NCI-H2227 treated with DMSO at 0.1 percent for 48 hours (cell line): ENCODE measurements at regions not wholly inside any gene's neighbourhood (a gene's known extent, or its start where the extent isn't known, plus 50 kb on each side); places are given as distances from the start of the nearest gene placed in this dataset.

Experiments
- DNase-seq: peaks from one replicate; lab custom pipeline; 2025; lab: John Stamatoyannopoulos, UW

- no peak for DNase-seq
Measured at GRCh38 chr3:43180027-43180426, 74.1 kb upstream of the POMGNT2 start.

GRCh38 chr3:43178891-43179366, 73.0 kb upstream of the POMGNT2 start:
- no peak for DNase-seq

GRCh38 chr3:43177085-43177484, 71.2 kb upstream of the POMGNT2 start:
- no peak for DNase-seq

- DNase-seq: no peak
Measured at GRCh38 chr3:43176666-43177065, 70.8 kb upstream of the POMGNT2 start.

GRCh38 chr3:43175541-43175940, 69.7 kb upstream of the POMGNT2 start:
- DNase-seq: no peak

- no peak for DNase-seq
Measured at GRCh38 chr3:43173949-43174348, 68.1 kb upstream of the POMGNT2 start.

- no peak for DNase-seq
Measured at GRCh38 chr3:43171748-43172147, 65.9 kb upstream of the POMGNT2 start.

GRCh38 chr3:43170553-43170952, 64.7 kb upstream of the POMGNT2 start:
- DNase-seq: no peak

GRCh38 chr3:43169987-43170386, 64.1 kb upstream of the POMGNT2 start:
- DNase-seq: no peak

- no peak for DNase-seq
Measured at GRCh38 chr3:43166406-43166805, 60.5 kb upstream of the POMGNT2 start.

GRCh38 chr3:43165786-43166185, 59.9 kb upstream of the POMGNT2 start:
- DNase-seq: no peak

GRCh38 chr3:43163895-43164493, 58.1 kb upstream of the POMGNT2 start:
- DNase-seq: no peak

- peak; percentile 5 for DNase-seq
Measured at GRCh38 chr3:43162230-43163084, 56.6 kb upstream of the POMGNT2 start.

- no peak for DNase-seq
Measured at GRCh38 chr3:43161684-43162229, 55.9 kb upstream of the POMGNT2 start.

GRCh38 chr3:43160664-43161063, 54.8 kb upstream of the POMGNT2 start:
- DNase-seq: no peak

GRCh38 chr3:43159876-43160255, 54.0 kb upstream of the POMGNT2 start:
- DNase-seq: no peak

- DNase-seq: no peak
Measured at GRCh38 chr3:43159131-43159875, 53.4 kb upstream of the POMGNT2 start.

GRCh38 chr3:43156812-43157455, 51.1 kb upstream of the POMGNT2 start:
- DNase-seq: no peak

GRCh38 chr3:43155464-43156121, 49.7 kb upstream of the POMGNT2 start:
- no peak for DNase-seq
